ENCODE measurements at regions not wholly inside any gene's neighbourhood (a gene's known extent, or its start where the extent isn't known, plus 50 kb on each side); places are given as distances from the start of the nearest gene placed in this dataset.

- ATAC-seq (ENCODE audit: low FRiP score in 2 of 2): no peak
- Histone ChIP-seq H3K36me3 (no peaks in the 10 kb centered on the region), H3K27ac (no peak overlapping the region), H3K9me3 (no peaks in the 10 kb centered on the region), H3K27me3 (no peaks in the 10 kb centered on the region), H3K4me1 (no peaks in the 10 kb centered on the region), H3K4me3 (no peak overlapping the region)
- no peak for TF ChIP-seq POLR2AphosphoS5 (IDR thresholded peaks at IDR 0.05)
- TF ChIP-seq POLR2A (IDR thresholded peaks at IDR 0.05): no peak
- TF ChIP-seq EP300 (IDR thresholded peaks at IDR 0.05): no peak
- DNase-seq: no peak
Observed at GRCh38 chr11:25520459-25520858, 811.5 kb upstream of the ANO3 start.

- H3K4me1 ChIP-seq: no peaks in the 10 kb centered on the region
- no peak overlapping the region for H3K27ac ChIP-seq
- no peak for ATAC-seq (ENCODE audit: low FRiP score in 2 of 2)
- H3K36me3 ChIP-seq: no peaks in the 10 kb centered on the region
- WGBS, 2 donors: 86 to 87% methylated on average over 2 of the region's 2 CpGs
- DNase-seq: no peak
- TF ChIP-seq POLR2AphosphoS5 (IDR thresholded peaks at IDR 0.05) (no peak), CTCF (IDR thresholded peaks at IDR 0.05) (no peak), POLR2A (IDR thresholded peaks at IDR 0.05) (no peak), EP300 (IDR thresholded peaks at IDR 0.05) (no peak)
- H3K9me3 ChIP-seq: no peaks in the 10 kb centered on the region
- no peak overlapping the region for H3K4me3 ChIP-seq
- no peaks in the 10 kb centered on the region for H3K27me3 ChIP-seq
Observed at GRCh38 chr11:25527841-25528240, 804.1 kb upstream of the ANO3 start.

GRCh38 chr11:25529572-25529971 lies 802.4 kb upstream of the ANO3 start:
- Histone ChIP-seq H3K9me3 (no peaks in the 10 kb centered on the region), H3K27ac (no peak overlapping the region), H3K4me3 (no peak overlapping the region), H3K4me1 (no peaks in the 10 kb centered on the region), H3K36me3 (no peaks in the 10 kb centered on the region), H3K27me3 (no peaks in the 10 kb centered on the region)
- WGBS, 2 donors: 82 to 100% methylated on average over 1 of the region's 1 CpG
- ATAC-seq (ENCODE audit: low FRiP score in 2 of 2) (no peak), DNase-seq (no peak)
- TF ChIP-seq EP300 (IDR thresholded peaks at IDR 0.05) (no peak), POLR2AphosphoS5 (IDR thresholded peaks at IDR 0.05) (no peak), POLR2A (IDR thresholded peaks at IDR 0.05) (no peak), CTCF (IDR thresholded peaks at IDR 0.05) (no peak)

GRCh38 chr11:25535467-25536272 lies 796.3 kb upstream of the ANO3 start:
- H3K4me1 ChIP-seq: no peaks in the 10 kb centered on the region
- H3K36me3 ChIP-seq: no peaks in the 10 kb centered on the region
- H3K27ac ChIP-seq: no peak overlapping the region
- DNase-seq (no peak), ATAC-seq (ENCODE audit: low FRiP score in 2 of 2) (peak in 1 of 2 donors; percentile 95)
- no peaks in the 10 kb centered on the region for H3K9me3 ChIP-seq
- 54 to 57% methylated on average over 4 of the region's 4 CpGs for WGBS, 2 donors
- TF ChIP-seq CTCF (IDR thresholded peaks at IDR 0.05) (no peak), EP300 (IDR thresholded peaks at IDR 0.05) (no peak), POLR2AphosphoS5 (IDR thresholded peaks at IDR 0.05) (no peak), POLR2A (IDR thresholded peaks at IDR 0.05) (no peak)
- no peaks in the 10 kb centered on the region for H3K27me3 ChIP-seq
- H3K4me3 ChIP-seq: no peak overlapping the region

GRCh38 chr11:25536289-25536688 lies 795.6 kb upstream of the ANO3 start:
- Histone ChIP-seq H3K9me3 (no peaks in the 10 kb centered on the region), H3K36me3 (no peaks in the 10 kb centered on the region), H3K27ac (no peak overlapping the region), H3K4me3 (no peak overlapping the region), H3K4me1 (no peaks in the 10 kb centered on the region), H3K27me3 (no peaks in the 10 kb centered on the region)
- ATAC-seq (ENCODE audit: low FRiP score in 2 of 2) (no peak), DNase-seq (no peak)
- WGBS, 2 donors: 51 to 53% methylated on average over 3 of the region's 3 CpGs
- no peak for TF ChIP-seq POLR2AphosphoS5 (IDR thresholded peaks at IDR 0.05)
- no peak for TF ChIP-seq POLR2A (IDR thresholded peaks at IDR 0.05)
- no peak for TF ChIP-seq CTCF (IDR thresholded peaks at IDR 0.05)
- no peak for TF ChIP-seq EP300 (IDR thresholded peaks at IDR 0.05)

All from upper lobe of left lung (tissue), 6 donors.